ENCODE measurements at regions not wholly inside any gene's neighbourhood (a gene's known extent, or its start where the extent isn't known, plus 50 kb on each side); places are given as distances from the start of the nearest gene placed in this dataset.

- Histone ChIP-seq H3K27ac (ENCODE audit: low read depth, low read length) (no peak overlapping the region), H3K36me3 (ENCODE audit: control insufficient read depth, insufficient read depth, low read length) (no peaks in the 10 kb centered on the region), H3K9me3 (ENCODE audit: control insufficient read depth, insufficient read depth, low read length) (no peaks in the 10 kb centered on the region), H3K27me3 (ENCODE audit: control insufficient read depth, insufficient read depth, low read length) (peaks cover 3% of the 10 kb centered on the region), H3K4me3 (ENCODE audit: low read depth, low read length) (no peak overlapping the region), H3K4me1 (ENCODE audit: control insufficient read depth, insufficient read depth, low read length) (peaks cover 9% of the 10 kb centered on the region)
- DNase-seq (ENCODE audit: low read depth in 4 of 6, low spot score in 6 of 6) = no peak
- 89% methylated on average over 3 of the region's 6 CpGs for WGBS (ENCODE audit: insufficient coverage)
Measured at GRCh38 chr16:86980644-86981043, 336.5 kb downstream of the C16orf95 start.

- H3K27ac ChIP-seq (ENCODE audit: low read depth, low read length) = no peak overlapping the region
- H3K9me3 ChIP-seq (ENCODE audit: control insufficient read depth, insufficient read depth, low read length) = no peaks in the 10 kb centered on the region
- no peak overlapping the region for H3K4me3 ChIP-seq (ENCODE audit: low read depth, low read length)
- H3K4me1 ChIP-seq (ENCODE audit: control insufficient read depth, insufficient read depth, low read length) = peaks cover 10% of the 10 kb centered on the region
- H3K36me3 ChIP-seq (ENCODE audit: control insufficient read depth, insufficient read depth, low read length) = no peaks in the 10 kb centered on the region
- peaks cover 3% of the 10 kb centered on the region for H3K27me3 ChIP-seq (ENCODE audit: control insufficient read depth, insufficient read depth, low read length)
- 100% methylated on average over 1 of the region's 3 CpGs for WGBS (ENCODE audit: insufficient coverage)
- no peak for DNase-seq (ENCODE audit: low read depth in 4 of 6, low spot score in 6 of 6)
Measured at GRCh38 chr16:86982347-86982596, 334.9 kb downstream of the C16orf95 start.

GRCh38 chr16:86982912-86983311 is 334.3 kb downstream of the C16orf95 start:
- no peaks in the 10 kb centered on the region for H3K9me3 ChIP-seq (ENCODE audit: control insufficient read depth, insufficient read depth, low read length)
- no peak overlapping the region for H3K27ac ChIP-seq (ENCODE audit: low read depth, low read length)
- DNase-seq (ENCODE audit: low read depth in 4 of 6, low spot score in 6 of 6) = no peak
- peaks cover 10% of the 10 kb centered on the region for H3K4me1 ChIP-seq (ENCODE audit: control insufficient read depth, insufficient read depth, low read length)
- H3K36me3 ChIP-seq (ENCODE audit: control insufficient read depth, insufficient read depth, low read length) = no peaks in the 10 kb centered on the region
- H3K4me3 ChIP-seq (ENCODE audit: low read depth, low read length) = no peak overlapping the region
- peaks cover 3% of the 10 kb centered on the region for H3K27me3 ChIP-seq (ENCODE audit: control insufficient read depth, insufficient read depth, low read length)
- WGBS (ENCODE audit: insufficient coverage) = 81% methylated on average over 12 of the region's 12 CpGs

- H3K9me3 ChIP-seq (ENCODE audit: control insufficient read depth, insufficient read depth, low read length) = no peaks in the 10 kb centered on the region
- peaks cover 13% of the 10 kb centered on the region for H3K4me1 ChIP-seq (ENCODE audit: control insufficient read depth, insufficient read depth, low read length)
- H3K36me3 ChIP-seq (ENCODE audit: control insufficient read depth, insufficient read depth, low read length) = no peaks in the 10 kb centered on the region
- H3K4me3 ChIP-seq (ENCODE audit: low read depth, low read length) = no peak overlapping the region
- H3K27me3 ChIP-seq (ENCODE audit: control insufficient read depth, insufficient read depth, low read length) = peaks cover 3% of the 10 kb centered on the region
- DNase-seq (ENCODE audit: low read depth in 4 of 6, low spot score in 6 of 6) = no peak
- no peak overlapping the region for H3K27ac ChIP-seq (ENCODE audit: low read depth, low read length)
Measured at GRCh38 chr16:86983621-86984020, 333.6 kb downstream of the C16orf95 start.

GRCh38 chr16:86984343-86984742 is 332.8 kb downstream of the C16orf95 start:
- 46% methylated on average over 10 of the region's 10 CpGs for WGBS (ENCODE audit: insufficient coverage)
- DNase-seq (ENCODE audit: low read depth in 4 of 6, low spot score in 6 of 6) = no peak

GRCh38 chr16:86984991-86985647 is 332.1 kb downstream of the C16orf95 start:
- Histone ChIP-seq H3K27me3 (ENCODE audit: control insufficient read depth, insufficient read depth, low read length) (peaks cover 3% of the 10 kb centered on the region), H3K27ac (ENCODE audit: low read depth, low read length) (no peak overlapping the region), H3K9me3 (ENCODE audit: control insufficient read depth, insufficient read depth, low read length) (no peaks in the 10 kb centered on the region), H3K36me3 (ENCODE audit: control insufficient read depth, insufficient read depth, low read length) (no peaks in the 10 kb centered on the region), H3K4me1 (ENCODE audit: control insufficient read depth, insufficient read depth, low read length) (peaks cover 19% of the 10 kb centered on the region), H3K4me3 (ENCODE audit: low read depth, low read length) (no peak overlapping the region)
- peak in 1 of 6 donors; percentile 49 for DNase-seq (ENCODE audit: low read depth in 4 of 6, low spot score in 6 of 6)
- 40% methylated on average over 12 of the region's 13 CpGs for WGBS (ENCODE audit: insufficient coverage)

More at GRCh38 chr16:86984343-86984742, 332.8 kb downstream of the C16orf95 start:
- no peaks in the 10 kb centered on the region for H3K9me3 ChIP-seq (ENCODE audit: control insufficient read depth, insufficient read depth, low read length)
- peaks cover 3% of the 10 kb centered on the region for H3K27me3 ChIP-seq (ENCODE audit: control insufficient read depth, insufficient read depth, low read length)
- no peak overlapping the region for H3K4me3 ChIP-seq (ENCODE audit: low read depth, low read length)
- H3K36me3 ChIP-seq (ENCODE audit: control insufficient read depth, insufficient read depth, low read length) = no peaks in the 10 kb centered on the region
- H3K4me1 ChIP-seq (ENCODE audit: control insufficient read depth, insufficient read depth, low read length) = peaks cover 19% of the 10 kb centered on the region
- H3K27ac ChIP-seq (ENCODE audit: low read depth, low read length) = no peak overlapping the region

- Histone ChIP-seq H3K27ac (ENCODE audit: low read depth, low read length) (no peak overlapping the region), H3K9me3 (ENCODE audit: control insufficient read depth, insufficient read depth, low read length) (no peaks in the 10 kb centered on the region), H3K4me1 (ENCODE audit: control insufficient read depth, insufficient read depth, low read length) (peaks cover 19% of the 10 kb centered on the region), H3K27me3 (ENCODE audit: control insufficient read depth, insufficient read depth, low read length) (peaks cover 3% of the 10 kb centered on the region), H3K4me3 (ENCODE audit: low read depth, low read length) (no peak overlapping the region), H3K36me3 (ENCODE audit: control insufficient read depth, insufficient read depth, low read length) (no peaks in the 10 kb centered on the region)
- no peak for DNase-seq (ENCODE audit: low read depth in 4 of 6, low spot score in 6 of 6)
- WGBS (ENCODE audit: insufficient coverage) = 82% methylated on average over 11 of the region's 12 CpGs
Measured at GRCh38 chr16:86985648-86986015, 331.6 kb downstream of the C16orf95 start.

- peaks cover 3% of the 10 kb centered on the region for H3K27me3 ChIP-seq (ENCODE audit: control insufficient read depth, insufficient read depth, low read length)
- H3K9me3 ChIP-seq (ENCODE audit: control insufficient read depth, insufficient read depth, low read length) = no peaks in the 10 kb centered on the region
- no peak for DNase-seq (ENCODE audit: low read depth in 4 of 6, low spot score in 6 of 6)
- 95% methylated on average over 3 of the region's 7 CpGs for WGBS (ENCODE audit: insufficient coverage)
- no peak overlapping the region for H3K27ac ChIP-seq (ENCODE audit: low read depth, low read length)
- H3K4me1 ChIP-seq (ENCODE audit: control insufficient read depth, insufficient read depth, low read length) = peaks cover 19% of the 10 kb centered on the region
- no peak overlapping the region for H3K4me3 ChIP-seq (ENCODE audit: low read depth, low read length)
- H3K36me3 ChIP-seq (ENCODE audit: control insufficient read depth, insufficient read depth, low read length) = no peaks in the 10 kb centered on the region
Measured at GRCh38 chr16:86986136-86986535, 331.1 kb downstream of the C16orf95 start.

GRCh38 chr16:86986809-86987487 is 330.2 kb downstream of the C16orf95 start:
- Histone ChIP-seq H3K36me3 (ENCODE audit: control insufficient read depth, insufficient read depth, low read length) (no peaks in the 10 kb centered on the region), H3K4me1 (ENCODE audit: control insufficient read depth, insufficient read depth, low read length) (peaks cover 19% of the 10 kb centered on the region), H3K27ac (ENCODE audit: low read depth, low read length) (no peak overlapping the region), H3K4me3 (ENCODE audit: low read depth, low read length) (no peak overlapping the region), H3K9me3 (ENCODE audit: control insufficient read depth, insufficient read depth, low read length) (no peaks in the 10 kb centered on the region), H3K27me3 (ENCODE audit: control insufficient read depth, insufficient read depth, low read length) (peaks cover 3% of the 10 kb centered on the region)
- WGBS (ENCODE audit: insufficient coverage) = 84% methylated on average over 16 of the region's 18 CpGs
- DNase-seq (ENCODE audit: low read depth in 4 of 6, low spot score in 6 of 6) = no peak
